ENCODE measurements at regions not wholly inside any gene's neighbourhood (a gene's known extent, or its start where the extent isn't known, plus 50 kb on each side); places are given as distances from the start of the nearest gene placed in this dataset.

DNA sequence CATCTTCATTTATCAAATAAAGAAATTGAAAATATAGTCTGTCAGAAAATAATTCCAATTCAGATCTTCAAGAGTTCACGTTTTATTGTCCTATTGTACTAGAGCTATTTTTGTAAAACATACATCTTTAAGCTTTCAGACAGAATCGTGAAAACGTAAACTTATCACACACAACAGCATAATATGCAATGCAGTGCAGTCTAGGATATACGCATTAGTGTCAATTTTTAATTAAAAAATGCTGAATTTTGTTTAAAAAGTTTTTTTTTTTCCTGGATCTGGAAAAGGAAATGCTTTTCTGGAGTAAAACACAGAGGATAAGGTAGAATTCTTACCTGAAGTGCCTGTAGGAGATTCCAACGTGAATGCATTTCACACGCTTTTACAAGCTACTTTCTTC is 458.2 kb upstream of the KLF6 start:
- TF ChIP-seq, protein P1, sequence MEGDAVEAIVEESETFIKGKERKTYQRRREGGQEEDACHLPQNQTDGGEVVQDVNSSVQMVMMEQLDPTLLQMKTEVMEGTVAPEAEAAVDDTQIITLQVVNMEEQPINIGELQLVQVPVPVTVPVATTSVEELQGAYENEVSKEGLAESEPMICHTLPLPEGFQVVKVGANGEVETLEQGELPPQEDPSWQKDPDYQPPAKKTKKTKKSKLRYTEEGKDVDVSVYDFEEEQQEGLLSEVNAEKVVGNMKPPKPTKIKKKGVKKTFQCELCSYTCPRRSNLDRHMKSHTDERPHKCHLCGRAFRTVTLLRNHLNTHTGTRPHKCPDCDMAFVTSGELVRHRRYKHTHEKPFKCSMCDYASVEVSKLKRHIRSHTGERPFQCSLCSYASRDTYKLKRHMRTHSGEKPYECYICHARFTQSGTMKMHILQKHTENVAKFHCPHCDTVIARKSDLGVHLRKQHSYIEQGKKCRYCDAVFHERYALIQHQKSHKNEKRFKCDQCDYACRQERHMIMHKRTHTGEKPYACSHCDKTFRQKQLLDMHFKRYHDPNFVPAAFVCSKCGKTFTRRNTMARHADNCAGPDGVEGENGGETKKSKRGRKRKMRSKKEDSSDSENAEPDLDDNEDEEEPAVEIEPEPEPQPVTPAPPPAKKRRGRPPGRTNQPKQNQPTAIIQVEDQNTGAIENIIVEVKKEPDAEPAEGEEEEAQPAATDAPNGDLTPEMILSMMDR (IDR thresholded peaks at IDR 0.05): no peak
- TF ChIP-seq EZH2 (IDR thresholded peaks at IDR 0.05; ENCODE audit: borderline replicate concordance, insufficient read depth, low read depth, low read length, poor library complexity, severe bottlenecking): no peak

Measured in B cell (primary cell).